Effector CD4-positive, alpha-beta T cell (primary cell): ENCODE measurements at regions not wholly inside any gene's neighbourhood (a gene's known extent, or its start where the extent isn't known, plus 50 kb on each side); places are given as distances from the start of the nearest gene placed in this dataset.
"Not testable (repeated sequence)": the region's sequence is repeated elsewhere in the genome, so short reads cannot be mapped to it uniquely, and the experiment has no call there.

Experiments used
- DNase-seq: peaks from one replicate; pipeline ENCODE4 v3.0.0-alpha.2; 2020

- DNase-seq = no peak
Measured at GRCh38 chr10:43922335-43923280, 273.9 kb upstream of the ZNF32 start.

- DNase-seq = no peak
Measured at GRCh38 chr10:43921881-43922280, 273.2 kb upstream of the ZNF32 start.

- DNase-seq = no peak
Measured at GRCh38 chr10:43921478-43921877, 272.8 kb upstream of the ZNF32 start.

GRCh38 chr10:43920236-43920758 lies 271.6 kb upstream of the ZNF32 start:
- DNase-seq = not testable (repeated sequence)

- no peak for DNase-seq
Measured at GRCh38 chr10:43913676-43914235, 265.1 kb upstream of the ZNF32 start.

- DNase-seq = no peak
Measured at GRCh38 chr10:43912469-43912868, 263.8 kb upstream of the ZNF32 start.

DNA sequence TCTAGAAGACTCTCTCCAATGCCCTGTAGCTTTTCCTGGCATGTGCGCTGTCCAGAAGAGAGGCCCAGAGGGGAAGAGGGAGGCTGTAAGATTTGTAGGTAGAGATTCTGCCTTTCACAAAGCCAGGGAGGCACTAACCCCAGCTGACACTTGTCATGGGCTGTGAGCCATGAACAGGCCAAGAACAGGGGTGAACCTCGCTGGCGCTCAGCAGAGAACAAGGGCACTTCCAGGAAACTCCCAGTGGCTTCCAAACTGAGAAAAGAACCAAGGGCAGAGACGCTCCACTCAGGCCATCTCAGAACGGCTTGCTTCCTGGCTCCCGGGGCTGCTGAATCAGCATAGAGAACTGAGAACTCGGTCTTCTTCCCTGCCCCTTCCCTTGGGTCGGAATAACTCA lies 257.8 kb upstream of the ZNF32 start:
- DNase-seq = no peak

- no peak for DNase-seq
Measured at GRCh38 chr10:43905512-43906236, 257.0 kb upstream of the ZNF32 start.

- no peak for DNase-seq
Measured at GRCh38 chr10:43904844-43905243, 256.2 kb upstream of the ZNF32 start.

GRCh38 chr10:43904301-43904700 lies 255.6 kb upstream of the ZNF32 start:
- DNase-seq = no peak

- DNase-seq = no peak
Measured at GRCh38 chr10:43903451-43903850, 254.8 kb upstream of the ZNF32 start.

DNA sequence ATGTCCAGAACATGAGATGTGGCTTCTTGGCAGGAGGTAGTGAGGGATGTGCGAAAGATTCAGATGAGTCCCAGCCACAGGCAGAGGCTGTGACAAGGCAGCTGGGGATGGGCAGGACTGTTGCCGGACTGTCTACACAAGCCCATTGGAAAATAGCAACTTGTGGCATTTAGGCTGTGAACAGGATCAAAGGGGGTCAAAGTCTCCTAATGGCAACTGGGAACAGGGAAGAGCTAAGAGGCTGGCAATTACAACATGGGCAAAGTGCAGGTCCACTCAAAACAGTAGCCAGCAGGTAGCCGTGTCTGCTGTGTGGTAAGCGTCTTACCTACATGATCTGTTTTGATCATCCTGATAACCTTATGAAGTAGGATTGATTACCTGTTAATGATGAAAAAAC lies 254.2 kb upstream of the ZNF32 start:
- no peak for DNase-seq

DNA sequence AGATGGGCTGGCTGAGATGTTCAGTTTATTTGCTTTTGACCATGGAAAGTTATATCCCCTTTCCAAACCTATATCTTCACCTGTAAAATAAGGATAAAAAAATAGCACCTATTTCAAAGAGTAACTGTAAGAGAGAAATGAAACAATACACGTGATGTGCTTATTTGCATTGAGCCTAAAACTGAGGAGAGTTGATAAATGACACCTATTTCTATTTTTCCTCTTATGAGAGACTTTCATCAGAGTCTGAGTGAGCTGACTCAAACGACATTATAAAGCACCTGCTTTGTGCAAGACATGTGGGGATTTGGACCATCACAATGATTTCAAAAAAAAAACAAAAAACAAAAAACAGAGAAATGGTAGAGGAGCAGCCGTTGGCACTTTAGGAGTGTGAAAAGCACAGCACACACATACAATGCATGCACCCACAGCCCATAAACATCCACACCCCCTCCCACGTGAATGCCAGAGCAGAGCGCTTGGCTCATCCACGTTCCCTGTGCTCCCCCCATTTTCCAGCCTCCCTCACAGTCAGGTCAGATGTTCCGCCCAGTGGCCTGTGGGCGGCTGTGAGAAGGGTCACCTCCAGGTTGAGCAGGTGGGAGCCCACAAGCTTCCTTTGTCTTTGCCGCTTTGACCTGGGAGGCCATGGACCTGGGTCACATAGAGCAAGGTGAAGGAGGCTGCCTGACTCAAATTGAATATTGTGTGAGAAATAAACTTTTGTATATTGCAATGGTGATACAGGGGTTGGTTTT lies 253.2 kb upstream of the ZNF32 start:
- no peak for DNase-seq

DNA sequence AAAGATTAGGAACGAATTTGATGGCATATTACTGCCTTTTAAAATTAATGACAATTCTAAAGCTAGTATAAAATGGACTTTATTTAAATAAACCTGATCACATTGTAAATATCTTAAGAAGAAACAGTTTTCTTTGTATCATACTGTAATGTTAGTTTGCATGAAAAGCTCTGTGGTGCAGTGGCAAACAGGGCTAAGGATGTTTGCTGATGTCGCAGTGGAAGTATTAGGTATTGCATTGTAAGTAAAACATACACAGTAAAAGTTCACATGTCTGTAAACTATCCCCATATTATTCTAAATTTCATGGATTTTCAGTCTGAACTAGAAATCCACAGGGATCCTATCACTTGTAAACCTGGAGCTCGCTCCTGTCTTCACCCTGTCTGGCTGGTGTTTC lies 252.6 kb upstream of the ZNF32 start:
- DNase-seq = no peak

- no peak for DNase-seq
Measured at GRCh38 chr10:43900571-43900970, 251.9 kb upstream of the ZNF32 start.

- no peak for DNase-seq
Measured at GRCh38 chr10:43899224-43899959, 250.7 kb upstream of the ZNF32 start.

- DNase-seq = no peak
Measured at GRCh38 chr10:43898592-43898991, 249.9 kb upstream of the ZNF32 start.

DNA sequence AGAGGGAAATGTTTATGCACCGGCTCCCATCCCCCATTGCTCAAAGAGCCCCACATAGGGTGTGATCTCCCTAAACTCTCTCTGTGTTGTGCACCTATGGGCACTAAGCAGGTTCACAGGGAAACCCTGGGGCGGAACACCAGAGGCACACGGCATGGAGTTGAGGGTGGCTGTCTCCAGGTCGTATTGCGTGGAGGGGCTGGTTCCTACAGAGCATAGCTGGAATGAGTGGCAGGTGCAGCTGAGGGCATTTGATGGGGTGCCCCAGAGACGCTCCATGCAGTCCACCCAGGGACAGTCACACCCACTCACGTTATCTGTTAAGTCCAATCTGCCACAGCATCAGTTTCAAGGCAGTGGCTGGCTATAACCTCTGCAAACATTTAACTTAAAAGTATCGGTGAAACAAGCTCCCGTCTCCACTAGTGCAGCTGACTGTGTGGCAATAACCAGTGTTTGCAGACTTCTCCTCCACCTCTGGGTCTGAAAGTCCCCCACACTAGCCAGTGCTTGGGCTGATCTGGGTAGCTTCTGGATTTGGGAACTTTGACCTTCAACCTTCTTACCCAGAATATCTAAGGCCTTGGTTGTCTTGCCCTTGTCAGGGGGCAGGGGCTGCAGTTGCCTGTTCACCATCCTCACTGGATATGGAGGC lies 249.2 kb upstream of the ZNF32 start:
- DNase-seq = no peak

DNA sequence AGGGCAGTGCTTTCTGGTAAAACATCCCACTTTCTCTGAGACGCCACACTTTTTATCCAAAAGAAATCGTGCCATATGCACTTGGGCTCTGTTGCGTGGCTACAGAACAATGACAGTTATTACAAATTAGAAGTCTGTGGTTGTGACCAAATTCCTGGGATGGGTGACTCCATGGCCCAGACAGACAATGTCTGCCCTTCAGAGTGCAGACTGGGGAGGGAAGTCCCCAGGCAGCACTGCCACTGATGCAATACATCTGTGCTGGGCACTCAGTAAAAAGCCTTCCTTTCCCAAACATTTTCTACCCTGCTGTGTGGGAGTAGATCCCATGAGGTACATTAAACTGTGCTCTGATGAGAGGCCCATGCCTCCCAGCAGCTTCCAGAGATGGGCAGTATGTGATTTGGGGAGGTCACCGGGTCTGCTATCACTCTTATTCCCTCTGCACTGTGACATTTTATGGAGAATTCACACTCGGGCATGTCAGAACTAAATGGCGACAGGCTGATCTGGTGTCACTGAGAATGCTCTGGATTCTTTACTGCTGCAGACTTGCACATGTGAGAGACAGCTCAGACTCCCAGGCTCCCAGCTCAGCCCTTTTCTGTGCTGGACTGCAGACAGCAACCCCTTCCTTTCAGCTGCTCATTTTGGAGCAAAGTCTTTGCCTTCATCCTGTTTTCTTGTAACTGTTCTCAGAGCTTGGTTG lies 243.5 kb upstream of the ZNF32 start:
- DNase-seq = no peak

DNA sequence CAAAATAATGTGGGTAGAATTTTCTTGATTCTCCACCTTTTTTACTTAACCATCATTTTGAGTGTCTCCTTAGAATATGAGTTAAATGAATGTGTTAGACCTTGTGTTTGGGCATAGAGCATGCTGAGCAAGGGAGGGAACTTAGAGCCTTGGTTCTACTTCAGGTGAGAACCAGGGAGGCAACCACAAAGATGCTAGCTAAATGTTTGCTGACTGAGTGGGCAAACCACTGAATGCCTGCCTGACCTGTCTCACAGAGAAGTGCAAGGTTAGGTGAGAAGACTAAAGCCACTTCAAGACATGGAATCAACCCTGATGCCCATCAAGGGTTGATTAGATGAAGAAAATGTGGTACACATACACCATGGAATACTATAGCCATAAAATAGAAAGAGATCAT lies 242.6 kb upstream of the ZNF32 start:
- DNase-seq = no peak

DNA sequence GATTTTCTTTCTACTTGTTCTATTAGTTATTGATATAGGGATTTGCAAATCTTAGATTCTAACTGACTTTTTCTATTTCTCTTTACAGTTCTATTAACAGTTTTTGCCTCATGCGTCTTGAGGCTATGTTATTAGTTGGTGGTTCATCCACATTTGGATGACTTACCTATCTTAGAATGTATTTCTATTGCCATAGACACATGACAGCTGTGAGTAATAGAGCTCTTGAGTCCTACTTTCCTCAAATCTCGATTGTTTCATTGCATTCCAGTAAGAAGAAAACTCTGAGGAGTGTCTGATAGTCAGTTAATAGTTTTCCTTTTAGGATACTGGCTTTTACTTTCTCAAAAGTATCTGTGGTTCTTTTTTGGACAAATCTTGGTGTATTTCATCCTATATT lies 241.4 kb upstream of the ZNF32 start:
- no peak for DNase-seq
